GM18909 (cell line): ENCODE measurements at regions not wholly inside any gene's neighbourhood (a gene's known extent, or its start where the extent isn't known, plus 50 kb on each side); places are given as distances from the start of the nearest gene placed in this dataset.

Experiments used
- ATAC-seq: cut with Tn5 transposase; IDR thresholded peaks from one replicate; pipeline ENCODE4 v1.9.1; 2021; ENCODE audit warnings: mild to moderate bottlenecking; ENCODE audit not compliant: unreplicated experiment, poor library complexity

- no peak for ATAC-seq
Observed at GRCh38 chr10:70939441-70940003, 51.2 kb upstream of the PCBD1 start.

GRCh38 chr10:70940834-70941568 lies 52.6 kb upstream of the PCBD1 start:
- no peak for ATAC-seq

- ATAC-seq = no peak
Observed at GRCh38 chr10:70942125-70942524, 53.8 kb upstream of the PCBD1 start.

- ATAC-seq = no peak
Observed at GRCh38 chr10:70942725-70943124, 54.4 kb upstream of the PCBD1 start.

GRCh38 chr10:70943249-70943648 lies 54.9 kb upstream of the PCBD1 start:
- ATAC-seq = no peak

- no peak for ATAC-seq
Observed at GRCh38 chr10:70943841-70944466, 55.6 kb upstream of the PCBD1 start.

GRCh38 chr10:70950037-70950436 lies 61.7 kb upstream of the PCBD1 start:
- no peak for ATAC-seq

GRCh38 chr10:70950801-70951200 lies 62.4 kb upstream of the PCBD1 start:
- ATAC-seq = no peak

- no peak for ATAC-seq
Observed at GRCh38 chr10:70952401-70952800, 64.0 kb upstream of the PCBD1 start.

- no peak for ATAC-seq
Observed at GRCh38 chr10:70952921-70953320, 64.6 kb upstream of the PCBD1 start.

GRCh38 chr10:70954381-70955176 lies 66.2 kb upstream of the PCBD1 start:
- ATAC-seq = no peak

GRCh38 chr10:70956029-70956759 lies 67.8 kb upstream of the PCBD1 start:
- no peak for ATAC-seq

- no peak for ATAC-seq
Observed at GRCh38 chr10:70958396-70958795, 70.0 kb upstream of the PCBD1 start.

GRCh38 chr10:70960316-70960715 lies 72.0 kb upstream of the PCBD1 start:
- no peak for ATAC-seq

GRCh38 chr10:70960783-70961570 lies 72.6 kb upstream of the PCBD1 start:
- no peak for ATAC-seq

GRCh38 chr10:70962686-70963085 lies 74.3 kb upstream of the PCBD1 start:
- ATAC-seq = no peak

- ATAC-seq = no peak
Observed at GRCh38 chr10:70963271-70963670, 74.9 kb upstream of the PCBD1 start.

GRCh38 chr10:70964245-70964644 lies 75.9 kb upstream of the PCBD1 start:
- no peak for ATAC-seq

GRCh38 chr10:70964881-70965280 lies 76.5 kb upstream of the PCBD1 start:
- no peak for ATAC-seq

GRCh38 chr10:70965566-70965965 lies 77.2 kb upstream of the PCBD1 start:
- no peak for ATAC-seq
